SU-DHL-6 (cell line): ENCODE measurements at regions not wholly inside any gene's neighbourhood (a gene's known extent, or its start where the extent isn't known, plus 50 kb on each side); places are given as distances from the start of the nearest gene placed in this dataset.

Experiments
- EZH2phosphoT487 ChIP-seq: fragments of 200-600 bp; sonication (generic), shearing (Covaris generic); conservative IDR thresholded peaks from 2 replicates; pipeline ENCODE4 v1.6.1; 2018; ENCODE audit warnings: mild to moderate bottlenecking, antibody characterized with exemption, low read length, moderate library complexity, mixed read lengths
- TF ChIP-seq, protein P1 (sequence below): fragments of 200-600 bp; sonication (generic); IDR thresholded peaks from one replicate; pipeline ENCODE4 v1.5.1; 2017; ENCODE audit warnings: antibody characterized with exemption, mild to moderate bottlenecking, low read length, moderate library complexity; ENCODE audit not compliant: insufficient read depth, poor library complexity, severe bottlenecking

DNA sequence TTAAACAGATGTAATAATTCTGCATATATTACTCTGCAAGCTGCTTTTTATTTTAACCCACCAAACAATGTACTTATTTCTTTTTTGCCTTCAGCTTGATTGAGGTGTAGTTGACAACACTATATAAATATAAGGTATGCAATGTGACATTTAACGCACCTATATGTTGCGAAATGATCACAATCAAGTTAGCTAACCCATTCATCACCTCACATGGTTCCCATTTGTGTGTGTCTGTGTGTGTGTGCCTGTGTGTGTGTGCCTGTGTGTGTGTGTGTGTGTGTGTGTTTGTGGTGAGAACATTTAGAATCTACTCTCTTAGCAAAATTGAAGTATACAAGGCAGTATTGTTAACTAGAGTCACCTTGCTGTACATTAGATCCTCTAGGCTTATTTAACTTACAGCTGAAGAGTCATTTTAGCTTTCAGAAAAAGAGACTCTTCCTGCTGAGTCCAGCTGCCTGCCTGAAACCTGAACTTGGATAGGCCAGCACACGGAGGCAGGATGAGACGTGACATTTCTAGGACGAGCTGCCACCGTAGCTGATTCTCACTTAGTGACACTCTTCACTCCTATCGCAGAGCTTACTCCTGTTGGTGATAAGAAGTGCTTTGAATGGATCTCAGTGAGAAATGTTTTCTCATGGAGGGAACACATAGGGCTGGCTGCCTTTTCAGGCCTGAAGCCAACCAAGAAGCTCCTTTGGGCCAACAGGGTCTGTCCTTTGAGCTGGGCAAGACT lies 126.5 kb upstream of the RIPOR2 start:
- TF ChIP-seq, protein P1, sequence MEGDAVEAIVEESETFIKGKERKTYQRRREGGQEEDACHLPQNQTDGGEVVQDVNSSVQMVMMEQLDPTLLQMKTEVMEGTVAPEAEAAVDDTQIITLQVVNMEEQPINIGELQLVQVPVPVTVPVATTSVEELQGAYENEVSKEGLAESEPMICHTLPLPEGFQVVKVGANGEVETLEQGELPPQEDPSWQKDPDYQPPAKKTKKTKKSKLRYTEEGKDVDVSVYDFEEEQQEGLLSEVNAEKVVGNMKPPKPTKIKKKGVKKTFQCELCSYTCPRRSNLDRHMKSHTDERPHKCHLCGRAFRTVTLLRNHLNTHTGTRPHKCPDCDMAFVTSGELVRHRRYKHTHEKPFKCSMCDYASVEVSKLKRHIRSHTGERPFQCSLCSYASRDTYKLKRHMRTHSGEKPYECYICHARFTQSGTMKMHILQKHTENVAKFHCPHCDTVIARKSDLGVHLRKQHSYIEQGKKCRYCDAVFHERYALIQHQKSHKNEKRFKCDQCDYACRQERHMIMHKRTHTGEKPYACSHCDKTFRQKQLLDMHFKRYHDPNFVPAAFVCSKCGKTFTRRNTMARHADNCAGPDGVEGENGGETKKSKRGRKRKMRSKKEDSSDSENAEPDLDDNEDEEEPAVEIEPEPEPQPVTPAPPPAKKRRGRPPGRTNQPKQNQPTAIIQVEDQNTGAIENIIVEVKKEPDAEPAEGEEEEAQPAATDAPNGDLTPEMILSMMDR: no peak
- no peak for TF ChIP-seq EZH2phosphoT487
